ENCODE measurements at regions not wholly inside any gene's neighbourhood (a gene's known extent, or its start where the extent isn't known, plus 50 kb on each side); places are given as distances from the start of the nearest gene placed in this dataset.

DNA sequence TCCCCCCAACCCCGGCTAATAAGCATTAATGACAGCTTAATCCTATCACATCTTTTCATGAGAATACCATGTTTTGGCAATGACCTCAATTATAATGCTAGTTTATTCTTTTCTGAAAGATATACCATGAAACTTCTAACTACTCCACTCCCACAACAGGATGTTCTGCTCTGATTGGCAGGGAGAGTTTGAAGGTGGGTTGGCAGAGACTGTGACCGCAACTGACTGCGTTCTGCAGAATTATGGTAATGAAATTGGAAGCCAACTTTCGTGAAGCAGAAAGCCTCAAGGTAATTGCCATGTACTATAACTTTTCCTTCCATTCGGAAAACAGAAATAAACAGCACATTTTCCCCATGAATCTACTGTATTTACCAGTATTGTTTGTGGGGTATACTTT lies 288.2 kb upstream of the SEMA3D start:
- DNase-seq: no peak
- TF ChIP-seq, protein P1, sequence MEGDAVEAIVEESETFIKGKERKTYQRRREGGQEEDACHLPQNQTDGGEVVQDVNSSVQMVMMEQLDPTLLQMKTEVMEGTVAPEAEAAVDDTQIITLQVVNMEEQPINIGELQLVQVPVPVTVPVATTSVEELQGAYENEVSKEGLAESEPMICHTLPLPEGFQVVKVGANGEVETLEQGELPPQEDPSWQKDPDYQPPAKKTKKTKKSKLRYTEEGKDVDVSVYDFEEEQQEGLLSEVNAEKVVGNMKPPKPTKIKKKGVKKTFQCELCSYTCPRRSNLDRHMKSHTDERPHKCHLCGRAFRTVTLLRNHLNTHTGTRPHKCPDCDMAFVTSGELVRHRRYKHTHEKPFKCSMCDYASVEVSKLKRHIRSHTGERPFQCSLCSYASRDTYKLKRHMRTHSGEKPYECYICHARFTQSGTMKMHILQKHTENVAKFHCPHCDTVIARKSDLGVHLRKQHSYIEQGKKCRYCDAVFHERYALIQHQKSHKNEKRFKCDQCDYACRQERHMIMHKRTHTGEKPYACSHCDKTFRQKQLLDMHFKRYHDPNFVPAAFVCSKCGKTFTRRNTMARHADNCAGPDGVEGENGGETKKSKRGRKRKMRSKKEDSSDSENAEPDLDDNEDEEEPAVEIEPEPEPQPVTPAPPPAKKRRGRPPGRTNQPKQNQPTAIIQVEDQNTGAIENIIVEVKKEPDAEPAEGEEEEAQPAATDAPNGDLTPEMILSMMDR (IDR thresholded peaks at IDR 0.05; ENCODE audit: low read depth, low read length): no peak
- no peaks in the 10 kb centered on the region for H3K36me3 ChIP-seq
- no peak overlapping the region for H3K27ac ChIP-seq
- H3K4me3 ChIP-seq (ENCODE audit: low read depth, low read length): no peak overlapping the region
- no peaks in the 10 kb centered on the region for H3K9me3 ChIP-seq (ENCODE audit: severe bottlenecking)
- no peaks in the 10 kb centered on the region for H3K27me3 ChIP-seq (ENCODE audit: insufficient read depth, low read depth, severe bottlenecking)

DNA sequence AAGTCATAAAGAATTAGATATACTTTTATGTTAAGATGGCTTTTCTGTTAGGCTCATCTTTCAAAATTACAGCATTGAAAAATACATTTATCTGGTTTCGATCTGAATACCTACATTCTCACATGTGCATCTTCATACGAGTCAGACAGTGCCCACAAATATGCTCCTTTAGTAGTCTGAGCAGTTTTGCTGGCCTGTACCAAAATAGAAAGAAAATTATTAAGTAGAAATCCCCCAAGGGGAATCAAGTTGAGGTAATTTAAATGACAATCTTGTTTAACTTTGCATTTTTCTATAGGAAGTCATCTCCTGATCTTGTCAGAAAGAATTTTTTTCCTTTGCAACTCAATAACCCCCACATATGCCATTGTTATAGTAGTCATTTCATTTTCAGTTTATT lies 287.4 kb upstream of the SEMA3D start:
- TF ChIP-seq, protein P1 (IDR thresholded peaks at IDR 0.05; ENCODE audit: low read depth, low read length): no peak
- Histone ChIP-seq H3K9me3 (ENCODE audit: severe bottlenecking) (no peaks in the 10 kb centered on the region), H3K36me3 (no peaks in the 10 kb centered on the region), H3K27me3 (ENCODE audit: insufficient read depth, low read depth, severe bottlenecking) (no peaks in the 10 kb centered on the region), H3K27ac (no peak overlapping the region), H3K4me3 (ENCODE audit: low read depth, low read length) (no peak overlapping the region)
- DNase-seq: no peak

DNA sequence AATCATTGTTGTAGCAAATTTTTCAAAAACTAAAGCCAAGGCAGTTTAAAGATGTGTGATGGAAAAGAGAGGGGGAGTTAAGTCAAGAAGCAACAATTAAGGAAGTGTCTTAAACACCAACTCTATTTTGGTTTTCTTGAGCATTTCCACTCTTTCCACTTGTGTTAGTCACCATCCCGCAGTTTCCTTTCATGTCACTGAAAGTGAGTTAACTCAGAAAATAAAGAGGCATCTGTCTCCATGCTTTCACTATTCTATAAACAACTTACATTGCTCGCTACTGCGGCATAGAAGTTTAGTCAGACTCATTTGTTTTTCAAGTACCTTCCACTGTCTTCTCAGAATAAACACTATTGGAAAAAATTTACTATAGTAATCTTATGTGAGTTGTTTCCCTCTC lies 284.9 kb upstream of the SEMA3D start:
- Histone ChIP-seq H3K36me3 (no peaks in the 10 kb centered on the region), H3K9me3 (ENCODE audit: severe bottlenecking) (no peaks in the 10 kb centered on the region), H3K27ac (no peak overlapping the region), H3K4me3 (ENCODE audit: low read depth, low read length) (no peak overlapping the region), H3K27me3 (ENCODE audit: insufficient read depth, low read depth, severe bottlenecking) (no peaks in the 10 kb centered on the region)
- TF ChIP-seq, protein P1 (IDR thresholded peaks at IDR 0.05; ENCODE audit: low read depth, low read length): no peak
- no peak for DNase-seq

DNA sequence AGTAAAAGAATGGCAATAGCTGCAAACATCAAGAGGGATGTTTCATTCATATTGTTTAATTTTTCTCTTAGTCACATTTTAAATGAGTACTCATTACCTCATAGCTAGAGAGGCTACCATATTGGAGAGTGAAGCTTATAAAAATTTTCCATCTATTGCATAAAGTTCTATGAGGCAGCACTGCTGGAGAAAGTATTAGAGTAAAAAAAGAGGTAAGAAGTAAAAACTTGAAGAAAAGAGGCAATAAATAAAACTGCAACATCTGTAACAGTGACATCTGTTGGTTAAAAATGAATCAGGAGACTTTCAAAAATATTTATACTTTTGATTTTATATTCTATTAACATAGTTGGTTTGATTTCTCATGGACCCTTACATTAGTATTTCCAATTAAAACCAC lies 284.5 kb upstream of the SEMA3D start:
- Histone ChIP-seq H3K9me3 (ENCODE audit: severe bottlenecking) (no peaks in the 10 kb centered on the region), H3K4me3 (ENCODE audit: low read depth, low read length) (no peak overlapping the region), H3K27ac (no peak overlapping the region), H3K36me3 (no peaks in the 10 kb centered on the region), H3K27me3 (ENCODE audit: insufficient read depth, low read depth, severe bottlenecking) (no peaks in the 10 kb centered on the region)
- DNase-seq: no peak
- TF ChIP-seq, protein P1 (IDR thresholded peaks at IDR 0.05; ENCODE audit: low read depth, low read length): no peak

DNA sequence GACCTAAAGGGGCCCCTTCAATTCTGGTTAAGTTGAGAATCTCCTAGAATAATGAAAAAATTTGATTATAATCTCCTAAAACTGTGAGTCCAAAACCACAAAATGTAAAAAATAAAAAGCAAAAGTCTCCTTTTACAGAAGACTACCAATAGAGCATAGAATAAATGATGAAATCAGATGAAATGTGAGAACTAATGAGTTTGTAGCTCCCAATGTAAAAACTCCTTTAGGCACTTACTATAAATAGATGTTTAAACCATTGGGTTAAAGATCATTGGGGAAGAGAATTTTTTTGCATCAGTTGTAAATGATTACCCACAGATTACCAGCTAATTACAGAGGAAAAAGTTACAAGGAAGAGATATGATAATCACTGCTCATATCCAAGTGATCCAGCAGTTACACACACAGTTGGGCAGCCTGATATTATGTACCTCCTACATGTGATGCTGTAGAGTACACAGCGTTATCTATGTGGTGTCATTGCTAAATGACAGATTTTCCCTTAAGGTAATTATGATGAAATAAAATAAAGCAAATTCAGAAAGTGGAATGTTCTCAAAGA lies 282.7 kb upstream of the SEMA3D start:
- Histone ChIP-seq H3K4me3 (ENCODE audit: low read depth, low read length) (no peak overlapping the region), H3K27me3 (ENCODE audit: insufficient read depth, low read depth, severe bottlenecking) (no peaks in the 10 kb centered on the region), H3K36me3 (no peaks in the 10 kb centered on the region), H3K27ac (no peak overlapping the region), H3K9me3 (ENCODE audit: severe bottlenecking) (no peaks in the 10 kb centered on the region)
- DNase-seq: no peak
- TF ChIP-seq, protein P1 (IDR thresholded peaks at IDR 0.05; ENCODE audit: low read depth, low read length): no peak

DNA sequence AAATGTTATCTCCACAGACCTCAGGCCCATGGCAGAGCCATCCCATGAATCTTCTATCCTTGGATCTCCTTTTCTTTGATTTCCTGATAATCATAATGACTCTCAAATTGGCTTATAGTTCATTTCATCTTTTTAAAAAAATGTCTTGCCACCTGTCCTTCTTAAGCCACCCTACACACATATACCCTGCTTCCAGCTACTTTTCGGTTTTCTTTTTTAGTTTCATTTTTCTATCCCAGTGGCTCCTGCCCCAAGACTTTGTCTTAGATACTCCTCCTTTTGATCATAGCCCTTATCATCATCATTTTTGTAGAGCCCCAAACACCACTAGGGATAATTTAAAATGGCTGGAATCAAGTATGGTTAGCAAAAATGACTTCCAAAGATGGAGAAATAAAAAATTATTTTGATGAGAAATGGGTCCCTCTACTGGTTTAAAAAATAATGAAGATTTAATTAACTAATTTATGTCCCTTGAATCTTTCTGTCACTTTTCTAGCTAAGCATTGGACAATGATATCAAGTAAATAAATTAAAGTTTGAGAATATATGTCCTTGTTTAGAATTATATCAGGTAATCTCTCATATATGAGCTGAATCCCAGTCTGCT lies 277.3 kb upstream of the SEMA3D start:
- Histone ChIP-seq H3K27me3 (ENCODE audit: insufficient read depth, low read depth, severe bottlenecking) (no peaks in the 10 kb centered on the region), H3K9me3 (ENCODE audit: severe bottlenecking) (no peaks in the 10 kb centered on the region), H3K4me3 (ENCODE audit: low read depth, low read length) (no peak overlapping the region), H3K36me3 (no peaks in the 10 kb centered on the region), H3K27ac (no peak overlapping the region)
- no peak for DNase-seq
- TF ChIP-seq, protein P1 (IDR thresholded peaks at IDR 0.05; ENCODE audit: low read depth, low read length): no peak
